ENCODE measurements at regions not wholly inside any gene's neighbourhood (a gene's known extent, or its start where the extent isn't known, plus 50 kb on each side); places are given as distances from the start of the nearest gene placed in this dataset.

GRCh38 chr10:53382543-53382942, 610.0 kb upstream of the MBL2 start:
- ATAC-seq (ENCODE audit: insufficient read depth, low read depth) (no peak), DNase-seq (no peak)
- Histone ChIP-seq H3K4me3 (ENCODE audit: low read depth in 1 of 2, low read length in 2 of 2) (no peak overlapping the region), H3K36me3 (ENCODE audit: insufficient read depth, low read length) (no peaks in the 10 kb centered on the region), H3K4me1 (ENCODE audit: insufficient read depth, low read length) (no peaks in the 10 kb centered on the region), H4K20me1 (ENCODE audit: insufficient read depth, low read length) (no peaks in the 10 kb centered on the region), H3K9me3 (ENCODE audit: insufficient read depth, low read length, severe bottlenecking) (no peaks in the 10 kb centered on the region), H3K4me2 (ENCODE audit: insufficient read depth, low read length) (no peak overlapping the region), H2AFZ (ENCODE audit: low read depth, low read length) (no peak overlapping the region), H3K9ac (ENCODE audit: low read depth, low read length) (no peak overlapping the region), H3K27ac (ENCODE audit: low read length) (no peak overlapping the region), H3K27me3 (ENCODE audit: insufficient read depth, low read length, poor library complexity) (no peaks in the 10 kb centered on the region), H3K79me2 (ENCODE audit: insufficient read depth, low read length) (no peaks in the 10 kb centered on the region)
- TF ChIP-seq, protein P1, sequence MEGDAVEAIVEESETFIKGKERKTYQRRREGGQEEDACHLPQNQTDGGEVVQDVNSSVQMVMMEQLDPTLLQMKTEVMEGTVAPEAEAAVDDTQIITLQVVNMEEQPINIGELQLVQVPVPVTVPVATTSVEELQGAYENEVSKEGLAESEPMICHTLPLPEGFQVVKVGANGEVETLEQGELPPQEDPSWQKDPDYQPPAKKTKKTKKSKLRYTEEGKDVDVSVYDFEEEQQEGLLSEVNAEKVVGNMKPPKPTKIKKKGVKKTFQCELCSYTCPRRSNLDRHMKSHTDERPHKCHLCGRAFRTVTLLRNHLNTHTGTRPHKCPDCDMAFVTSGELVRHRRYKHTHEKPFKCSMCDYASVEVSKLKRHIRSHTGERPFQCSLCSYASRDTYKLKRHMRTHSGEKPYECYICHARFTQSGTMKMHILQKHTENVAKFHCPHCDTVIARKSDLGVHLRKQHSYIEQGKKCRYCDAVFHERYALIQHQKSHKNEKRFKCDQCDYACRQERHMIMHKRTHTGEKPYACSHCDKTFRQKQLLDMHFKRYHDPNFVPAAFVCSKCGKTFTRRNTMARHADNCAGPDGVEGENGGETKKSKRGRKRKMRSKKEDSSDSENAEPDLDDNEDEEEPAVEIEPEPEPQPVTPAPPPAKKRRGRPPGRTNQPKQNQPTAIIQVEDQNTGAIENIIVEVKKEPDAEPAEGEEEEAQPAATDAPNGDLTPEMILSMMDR (IDR thresholded peaks at IDR 0.05; ENCODE audit: borderline replicate concordance, extremely low read depth, low read length, poor library complexity, severe bottlenecking): no peak
- no peak for TF ChIP-seq EZH2 (IDR thresholded peaks at IDR 0.05; ENCODE audit: borderline replicate concordance, low read depth, low read length, severe bottlenecking)

DNA sequence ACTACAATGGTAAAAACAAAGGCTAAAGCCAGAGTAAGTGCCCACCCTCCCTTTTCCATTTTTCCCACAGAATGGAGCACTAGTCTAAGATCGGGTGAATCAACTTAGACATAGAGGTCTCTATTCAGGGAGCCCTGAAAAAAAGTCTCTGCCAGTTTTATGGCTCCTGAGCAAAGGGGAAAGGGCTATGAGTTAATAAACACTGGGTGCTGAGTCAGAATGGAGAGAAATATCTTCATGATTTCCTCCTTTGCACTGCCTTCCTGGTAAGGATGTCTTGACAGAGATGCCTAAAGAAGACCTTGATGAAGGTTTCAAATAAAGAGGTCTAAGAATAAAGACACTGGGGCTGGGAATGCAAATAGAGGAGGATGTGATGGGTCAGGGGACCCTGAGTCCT, 607.4 kb upstream of the MBL2 start:
- DNase-seq (no peak), ATAC-seq (ENCODE audit: insufficient read depth, low read depth) (no peak)
- Histone ChIP-seq H3K9me3 (ENCODE audit: insufficient read depth, low read length, severe bottlenecking) (no peaks in the 10 kb centered on the region), H3K4me3 (ENCODE audit: low read depth in 1 of 2, low read length in 2 of 2) (no peak overlapping the region), H3K4me2 (ENCODE audit: insufficient read depth, low read length) (no peak overlapping the region), H3K27me3 (ENCODE audit: insufficient read depth, low read length, poor library complexity) (no peaks in the 10 kb centered on the region), H3K79me2 (ENCODE audit: insufficient read depth, low read length) (no peaks in the 10 kb centered on the region), H4K20me1 (ENCODE audit: insufficient read depth, low read length) (no peaks in the 10 kb centered on the region), H3K4me1 (ENCODE audit: insufficient read depth, low read length) (no peaks in the 10 kb centered on the region), H3K27ac (ENCODE audit: low read length) (no peak overlapping the region), H3K9ac (ENCODE audit: low read depth, low read length) (no peak overlapping the region), H2AFZ (ENCODE audit: low read depth, low read length) (no peak overlapping the region), H3K36me3 (ENCODE audit: insufficient read depth, low read length) (no peaks in the 10 kb centered on the region)
- no peak for TF ChIP-seq EZH2 (IDR thresholded peaks at IDR 0.05; ENCODE audit: borderline replicate concordance, low read depth, low read length, severe bottlenecking)
- TF ChIP-seq, protein P1 (IDR thresholded peaks at IDR 0.05; ENCODE audit: borderline replicate concordance, extremely low read depth, low read length, poor library complexity, severe bottlenecking): no peak

DNA sequence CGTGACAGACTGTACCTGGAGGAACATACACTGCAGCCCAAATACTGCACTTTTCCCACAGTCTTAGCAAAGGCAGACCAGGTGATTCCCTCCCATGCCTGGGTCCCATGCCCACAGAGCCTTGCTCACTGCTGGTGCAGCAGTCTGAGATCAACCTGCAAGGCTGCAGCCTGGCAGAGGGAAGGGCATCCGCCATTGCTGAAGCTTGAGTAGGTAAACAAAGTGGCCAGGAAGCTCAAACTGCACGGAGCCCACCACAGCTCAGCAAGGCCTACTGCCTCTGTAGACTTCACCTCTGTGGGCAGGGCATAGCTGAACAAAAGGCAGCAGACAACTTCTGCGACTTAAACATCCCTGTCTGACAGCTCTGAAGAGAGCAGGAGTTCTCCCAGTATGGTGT, 597.8 kb upstream of the MBL2 start:
- H4K20me1 ChIP-seq (ENCODE audit: insufficient read depth, low read length): no peaks in the 10 kb centered on the region
- no peak overlapping the region for H2AFZ ChIP-seq (ENCODE audit: low read depth, low read length)
- ATAC-seq (ENCODE audit: insufficient read depth, low read depth) (no peak), DNase-seq (no peak)
- no peak for TF ChIP-seq EZH2 (IDR thresholded peaks at IDR 0.05; ENCODE audit: borderline replicate concordance, low read depth, low read length, severe bottlenecking)
- TF ChIP-seq, protein P1 (IDR thresholded peaks at IDR 0.05; ENCODE audit: borderline replicate concordance, extremely low read depth, low read length, poor library complexity, severe bottlenecking): no peak
- no peaks in the 10 kb centered on the region for H3K9me3 ChIP-seq (ENCODE audit: insufficient read depth, low read length, severe bottlenecking)
- H3K36me3 ChIP-seq (ENCODE audit: insufficient read depth, low read length): no peaks in the 10 kb centered on the region
- H3K79me2 ChIP-seq (ENCODE audit: insufficient read depth, low read length): no peaks in the 10 kb centered on the region
- no peak overlapping the region for H3K4me2 ChIP-seq (ENCODE audit: insufficient read depth, low read length)
- no peaks in the 10 kb centered on the region for H3K27me3 ChIP-seq (ENCODE audit: insufficient read depth, low read length, poor library complexity)
- no peaks in the 10 kb centered on the region for H3K4me1 ChIP-seq (ENCODE audit: insufficient read depth, low read length)
- no peak overlapping the region for H3K9ac ChIP-seq (ENCODE audit: low read depth, low read length)
- H3K4me3 ChIP-seq (ENCODE audit: low read depth in 1 of 2, low read length in 2 of 2): no peak overlapping the region
- no peak overlapping the region for H3K27ac ChIP-seq (ENCODE audit: low read length)

DNA sequence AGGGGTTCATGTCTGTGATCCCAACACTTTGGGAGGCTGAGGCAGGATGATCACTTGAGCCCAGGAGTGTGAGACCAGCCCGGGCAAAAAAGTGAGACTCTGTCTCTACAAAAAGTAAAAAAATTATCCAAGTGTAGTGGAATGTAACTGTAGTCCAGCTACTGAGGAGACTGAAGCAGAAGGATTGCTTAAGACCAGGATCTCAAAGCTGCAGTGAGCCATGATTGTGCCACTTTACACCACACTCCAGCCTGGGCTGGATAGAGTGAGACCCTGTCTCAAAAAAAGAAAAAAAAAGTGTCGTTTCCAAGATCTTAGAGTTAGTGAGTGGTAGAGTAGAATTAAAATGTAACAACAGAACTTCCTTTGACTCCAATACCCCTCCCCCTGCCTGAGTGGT, 589.4 kb upstream of the MBL2 start:
- Histone ChIP-seq H3K4me2 (ENCODE audit: insufficient read depth, low read length) (no peak overlapping the region), H4K20me1 (ENCODE audit: insufficient read depth, low read length) (no peaks in the 10 kb centered on the region), H3K79me2 (ENCODE audit: insufficient read depth, low read length) (no peaks in the 10 kb centered on the region), H3K9me3 (ENCODE audit: insufficient read depth, low read length, severe bottlenecking) (no peaks in the 10 kb centered on the region), H3K4me1 (ENCODE audit: insufficient read depth, low read length) (no peaks in the 10 kb centered on the region), H2AFZ (ENCODE audit: low read depth, low read length) (no peak overlapping the region), H3K4me3 (ENCODE audit: low read depth in 1 of 2, low read length in 2 of 2) (no peak overlapping the region), H3K36me3 (ENCODE audit: insufficient read depth, low read length) (no peaks in the 10 kb centered on the region), H3K27ac (ENCODE audit: low read length) (no peak overlapping the region), H3K9ac (ENCODE audit: low read depth, low read length) (no peak overlapping the region), H3K27me3 (ENCODE audit: insufficient read depth, low read length, poor library complexity) (no peaks in the 10 kb centered on the region)
- ATAC-seq (ENCODE audit: insufficient read depth, low read depth) (no peak), DNase-seq (no peak)
- TF ChIP-seq EZH2 (IDR thresholded peaks at IDR 0.05; ENCODE audit: borderline replicate concordance, low read depth, low read length, severe bottlenecking): no peak
- TF ChIP-seq, protein P1 (IDR thresholded peaks at IDR 0.05; ENCODE audit: borderline replicate concordance, extremely low read depth, low read length, poor library complexity, severe bottlenecking): no peak
